GM23338 (cell line): ENCODE measurements at regions not wholly inside any gene's neighbourhood (a gene's known extent, or its start where the extent isn't known, plus 50 kb on each side); places are given as distances from the start of the nearest gene placed in this dataset.

Experiments
- ATAC-seq: fragments of 200-7000 bp; cut with Tn5 transposase; 3 replicates; pipeline ENCODE4 v1.9.1; 2020
- DNase-seq: peaks from one replicate; pipeline ENCODE4 v3.0.0-alpha.2; 2015; ENCODE audit warnings: low spot score
- H2AFZ ChIP-seq: fragments of 200-600 bp; sonication (generic); 2 replicates; pipeline ENCODE4 v1.8.0; 2016; ENCODE audit warnings: antibody characterized with exemption, mild to moderate bottlenecking, moderate library complexity
- H3F3A ChIP-seq: fragments of 200-600 bp; sonication (generic); replicated peaks from 2 replicates; pipeline ENCODE4 v1.8.0; 2017; ENCODE audit warnings: antibody characterized with exemption, mixed run types, low read depth
- H3K27ac ChIP-seq: fragments of 200-600 bp; sonication (generic); 2 replicates; pipeline ENCODE4 v1.6.1; 2016; ENCODE audit warnings: low read depth
- H3K27me3 ChIP-seq: fragments of 200-600 bp; sonication (generic); 2 replicates; pipeline ENCODE4 v1.8.0; 2016; ENCODE audit warnings: mild to moderate bottlenecking, mixed run types, moderate library complexity; ENCODE audit not compliant: insufficient read depth
- H3K36me3 ChIP-seq: fragments of 200-600 bp; sonication (generic); 2 replicates; pipeline ENCODE4 v1.8.0; 2016; ENCODE audit warnings: mild to moderate bottlenecking; ENCODE audit not compliant: insufficient read depth
- H3K4me1 ChIP-seq: fragments of 200-600 bp; sonication (generic); 2 replicates; pipeline ENCODE4 v1.8.0; 2016; ENCODE audit warnings: mild to moderate bottlenecking, moderate library complexity; ENCODE audit not compliant: insufficient read depth
- H3K4me2 ChIP-seq: fragments of 200-600 bp; sonication (generic); 2 replicates; pipeline ENCODE4 v1.7.1; 2017; ENCODE audit warnings: mixed run types
- H3K4me3 ChIP-seq: fragments of 200-600 bp; sonication (generic); 2 replicates; pipeline ENCODE4 v1.6.1; 2016; ENCODE audit warnings: mixed run types
- H3K79me2 ChIP-seq: fragments of 200-600 bp; sonication (generic); replicated peaks from 2 replicates; pipeline ENCODE4 v1.8.0; 2017; ENCODE audit warnings: mild to moderate bottlenecking; ENCODE audit not compliant: insufficient read depth
- H3K9me2 ChIP-seq: fragments of 200-600 bp; sonication (generic); 2 replicates; pipeline ENCODE4 v1.8.0; 2017; ENCODE audit not compliant: insufficient read depth
- H4K20me1 ChIP-seq: fragments of 200-600 bp; sonication (generic); replicated peaks from 2 replicates; pipeline ENCODE4 v1.8.0; 2017; ENCODE audit warnings: mild to moderate bottlenecking; ENCODE audit not compliant: insufficient read depth
- H3K27ac Mint-ChIP-seq: 2 replicates; pipeline ENCODE4 v1.8.0; 2020; ENCODE audit warnings: inconsistent platforms, mild to moderate bottlenecking, moderate library complexity, mixed read lengths
- H3K27me3 Mint-ChIP-seq: 3 replicates; pipeline ENCODE4 v1.8.0; 2022; ENCODE audit warnings: low read depth, mild to moderate bottlenecking, moderate library complexity, mixed read lengths, inconsistent platforms; ENCODE audit not compliant: insufficient read depth, poor library complexity
- H3K36me3 Mint-ChIP-seq: 3 replicates; pipeline ENCODE4 v1.8.0; 2021; ENCODE audit warnings: low read depth, mild to moderate bottlenecking, inconsistent platforms, moderate library complexity, mixed read lengths
- H3K4me1 Mint-ChIP-seq: 3 replicates; pipeline ENCODE4 v1.8.0; 2020; ENCODE audit warnings: mild to moderate bottlenecking, inconsistent platforms, mixed read lengths
- H3K4me3 Mint-ChIP-seq: 3 replicates; pipeline ENCODE4 v1.8.0; 2021; ENCODE audit warnings: moderate library complexity, mild to moderate bottlenecking, inconsistent platforms, mixed read lengths
- H3K9me3 Mint-ChIP-seq: 3 replicates; pipeline ENCODE4 v1.8.0; 2020; ENCODE audit warnings: moderate library complexity, mild to moderate bottlenecking, inconsistent platforms, mixed read lengths
- EZH2 ChIP-seq: fragments of 200-600 bp; sonication (generic); IDR thresholded peaks from one replicate; pipeline ENCODE4 v1.8.0; 2017; ENCODE audit warnings: antibody characterized with exemption, mild to moderate bottlenecking, low read depth; ENCODE audit not compliant: unreplicated experiment
- POLR2AphosphoS5 ChIP-seq: IDR thresholded peaks from 2 replicates; pipeline ENCODE4 v1.6.1; 2016; ENCODE audit warnings: antibody characterized with exemption, low read depth
- ZNF114 ChIP-seq: fragments of 250-450 bp; sonication (Bioruptor Pico); IDR thresholded peaks from 2 replicates; pipeline ENCODE4 v1.5.0; 2020; ENCODE audit warnings: mild to moderate bottlenecking, moderate library complexity
- ZNF331 ChIP-seq: fragments of 250-450 bp; sonication (Bioruptor Pico); IDR thresholded peaks from 2 replicates; pipeline ENCODE4 v1.5.0; 2020; ENCODE audit warnings: low read depth, mild to moderate bottlenecking, moderate library complexity
- TF ChIP-seq, protein P1 (sequence below): fragments of 250-450 bp; sonication (Bioruptor Pico); IDR thresholded peaks from 2 replicates; pipeline ENCODE4 v1.5.0; 2020; ENCODE audit warnings: mild to moderate bottlenecking, moderate library complexity
- TF ChIP-seq, protein P2 (sequence below): IDR thresholded peaks from 2 replicates; pipeline ENCODE4 v1.6.1; 2016; ENCODE audit warnings: antibody characterized with exemption
- TF ChIP-seq, protein P3 (sequence below), 2 experiments: fragments of 200-600 bp in 1 of 2; sonication (generic) in 1 of 2; conservative IDR thresholded peaks; 2 replicates each; pipeline versions ENCODE4 v1.5.1 to v1.6.1; 2016 to 2017; ENCODE audit warnings: antibody characterized with exemption in 2 of 2, low read depth in 2 of 2, mild to moderate bottlenecking in 2 of 2, moderate library complexity in 1 of 2

DNA sequence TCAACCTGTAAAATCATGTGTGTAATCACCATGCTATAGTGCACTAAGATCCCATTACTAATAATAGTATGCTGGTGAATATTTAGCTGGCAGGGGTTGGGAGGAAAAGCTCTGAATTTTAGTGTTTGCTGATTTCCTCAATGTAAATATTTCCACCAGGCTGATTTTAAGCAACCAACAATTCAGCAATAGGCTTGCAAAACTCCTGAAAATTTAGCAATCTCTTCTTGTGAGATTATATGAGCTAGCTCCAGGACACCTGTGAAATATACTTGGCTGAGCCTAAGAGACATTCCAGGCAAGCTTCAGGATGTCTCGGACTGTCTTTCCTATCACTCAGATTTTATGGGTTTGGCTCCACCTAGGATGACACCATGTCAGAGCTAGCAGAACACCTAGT is 106.9 kb upstream of the ANO4 start (continued):
- TF ChIP-seq, protein P1, sequence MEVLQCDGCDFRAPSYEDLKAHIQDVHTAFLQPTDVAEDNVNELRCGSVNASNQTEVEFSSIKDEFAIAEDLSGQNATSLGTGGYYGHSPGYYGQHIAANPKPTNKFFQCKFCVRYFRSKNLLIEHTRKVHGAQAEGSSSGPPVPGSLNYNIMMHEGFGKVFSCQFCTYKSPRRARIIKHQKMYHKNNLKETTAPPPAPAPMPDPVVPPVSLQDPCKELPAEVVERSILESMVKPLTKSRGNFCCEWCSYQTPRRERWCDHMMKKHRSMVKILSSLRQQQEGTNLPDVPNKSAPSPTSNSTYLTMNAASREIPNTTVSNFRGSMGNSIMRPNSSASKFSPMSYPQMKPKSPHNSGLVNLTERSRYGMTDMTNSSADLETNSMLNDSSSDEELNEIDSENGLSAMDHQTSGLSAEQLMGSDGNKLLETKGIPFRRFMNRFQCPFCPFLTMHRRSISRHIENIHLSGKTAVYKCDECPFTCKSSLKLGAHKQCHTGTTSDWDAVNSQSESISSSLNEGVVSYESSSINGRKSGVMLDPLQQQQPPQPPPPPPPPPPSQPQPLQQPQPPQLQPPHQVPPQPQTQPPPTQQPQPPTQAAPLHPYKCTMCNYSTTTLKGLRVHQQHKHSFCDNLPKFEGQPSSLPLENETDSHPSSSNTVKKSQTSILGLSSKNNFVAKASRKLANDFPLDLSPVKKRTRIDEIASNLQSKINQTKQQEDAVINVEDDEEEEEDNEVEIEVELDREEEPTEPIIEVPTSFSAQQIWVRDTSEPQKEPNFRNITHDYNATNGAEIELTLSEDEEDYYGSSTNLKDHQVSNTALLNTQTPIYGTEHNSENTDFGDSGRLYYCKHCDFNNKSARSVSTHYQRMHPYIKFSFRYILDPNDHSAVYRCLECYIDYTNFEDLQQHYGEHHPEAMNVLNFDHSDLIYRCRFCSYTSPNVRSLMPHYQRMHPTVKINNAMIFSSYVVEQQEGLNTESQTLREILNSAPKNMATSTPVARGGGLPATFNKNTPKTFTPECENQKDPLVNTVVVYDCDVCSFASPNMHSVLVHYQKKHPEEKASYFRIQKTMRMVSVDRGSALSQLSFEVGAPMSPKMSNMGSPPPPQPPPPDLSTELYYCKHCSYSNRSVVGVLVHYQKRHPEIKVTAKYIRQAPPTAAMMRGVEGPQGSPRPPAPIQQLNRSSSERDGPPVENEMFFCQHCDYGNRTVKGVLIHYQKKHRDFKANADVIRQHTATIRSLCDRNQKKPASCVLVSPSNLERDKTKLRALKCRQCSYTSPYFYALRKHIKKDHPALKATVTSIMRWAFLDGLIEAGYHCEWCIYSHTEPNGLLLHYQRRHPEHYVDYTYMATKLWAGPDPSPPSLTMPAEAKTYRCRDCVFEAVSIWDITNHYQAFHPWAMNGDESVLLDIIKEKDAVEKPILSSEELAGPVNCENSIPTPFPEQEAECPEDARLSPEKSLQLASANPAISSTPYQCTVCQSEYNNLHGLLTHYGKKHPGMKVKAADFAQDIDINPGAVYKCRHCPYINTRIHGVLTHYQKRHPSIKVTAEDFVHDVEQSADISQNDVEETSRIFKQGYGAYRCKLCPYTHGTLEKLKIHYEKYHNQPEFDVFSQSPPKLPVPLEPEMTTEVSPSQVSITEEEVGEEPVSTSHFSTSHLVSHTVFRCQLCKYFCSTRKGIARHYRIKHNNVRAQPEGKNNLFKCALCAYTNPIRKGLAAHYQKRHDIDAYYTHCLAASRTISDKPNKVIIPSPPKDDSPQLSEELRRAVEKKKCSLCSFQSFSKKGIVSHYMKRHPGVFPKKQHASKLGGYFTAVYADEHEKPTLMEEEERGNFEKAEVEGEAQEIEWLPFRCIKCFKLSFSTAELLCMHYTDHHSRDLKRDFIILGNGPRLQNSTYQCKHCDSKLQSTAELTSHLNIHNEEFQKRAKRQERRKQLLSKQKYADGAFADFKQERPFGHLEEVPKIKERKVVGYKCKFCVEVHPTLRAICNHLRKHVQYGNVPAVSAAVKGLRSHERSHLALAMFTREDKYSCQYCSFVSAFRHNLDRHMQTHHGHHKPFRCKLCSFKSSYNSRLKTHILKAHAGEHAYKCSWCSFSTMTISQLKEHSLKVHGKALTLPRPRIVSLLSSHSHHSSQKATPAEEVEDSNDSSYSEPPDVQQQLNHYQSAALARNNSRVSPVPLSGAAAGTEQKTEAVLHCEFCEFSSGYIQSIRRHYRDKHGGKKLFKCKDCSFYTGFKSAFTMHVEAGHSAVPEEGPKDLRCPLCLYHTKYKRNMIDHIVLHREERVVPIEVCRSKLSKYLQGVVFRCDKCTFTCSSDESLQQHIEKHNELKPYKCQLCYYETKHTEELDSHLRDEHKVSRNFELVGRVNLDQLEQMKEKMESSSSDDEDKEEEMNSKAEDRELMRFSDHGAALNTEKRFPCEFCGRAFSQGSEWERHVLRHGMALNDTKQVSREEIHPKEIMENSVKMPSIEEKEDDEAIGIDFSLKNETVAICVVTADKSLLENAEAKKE (CRISPR knock-in tag) = no peak

DNA sequence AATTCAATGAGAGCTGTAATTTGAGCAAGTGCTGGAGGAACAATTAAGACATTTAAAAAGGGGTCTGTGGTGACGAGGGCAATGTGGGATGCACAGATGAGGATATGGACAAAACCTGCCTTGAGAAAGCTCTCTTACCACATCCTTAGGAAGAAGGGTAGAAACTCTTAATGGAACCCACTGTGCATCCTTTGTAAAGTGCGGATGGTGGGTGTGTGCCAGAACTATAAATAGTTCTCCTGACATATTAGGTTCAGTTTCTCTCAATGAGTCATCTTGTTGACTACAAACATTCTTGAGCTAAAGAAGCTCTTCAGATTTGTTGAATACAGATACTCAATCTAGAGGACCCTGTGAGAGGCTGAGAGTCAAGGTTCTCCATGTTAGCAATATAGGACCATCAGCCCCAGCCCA is 106.1 kb upstream of the ANO4 start:
- peaks cover 33% of the 10 kb centered on the region for H3K9me3 Mint-ChIP-seq
- H3K4me1 ChIP-seq = no peaks in the 10 kb centered on the region
- H3K36me3 ChIP-seq = 0 out of 2 replicates have a peak, but pooled peaks cover 10% of the 10 kb centered on the region
- H3K4me2 ChIP-seq = no peak overlapping the region
- no peaks in the 10 kb centered on the region for H3K79me2 ChIP-seq
- H3K27me3 ChIP-seq = no peaks in the 10 kb centered on the region
- ATAC-seq (no peak), DNase-seq (no peak)
- H4K20me1 ChIP-seq = no peaks in the 10 kb centered on the region
- peak overlapping the region; percentile 43; the same call in 1 of the 2 replicates for H2AFZ ChIP-seq
- H3K4me1 Mint-ChIP-seq = no peaks in the 10 kb centered on the region
- no peak overlapping the region for H3K27ac ChIP-seq
- peaks cover 6% of the 10 kb centered on the region; the same call in 1 of the 2 replicates for H3K9me2 ChIP-seq
- H3F3A ChIP-seq = no peaks in the 10 kb centered on the region
- peaks cover 17% of the 10 kb centered on the region for H3K36me3 Mint-ChIP-seq
- H3K27ac Mint-ChIP-seq = no peak overlapping the region
- peaks cover 4% of the 10 kb centered on the region for H3K27me3 Mint-ChIP-seq
- no peak overlapping the region for H3K4me3 Mint-ChIP-seq
- H3K4me3 ChIP-seq = no peak overlapping the region
- TF ChIP-seq ZNF114 = no peak
- no peak for TF ChIP-seq POLR2AphosphoS5
- TF ChIP-seq, protein P1 (CRISPR knock-in tag) = no peak
- TF ChIP-seq, protein P2, sequence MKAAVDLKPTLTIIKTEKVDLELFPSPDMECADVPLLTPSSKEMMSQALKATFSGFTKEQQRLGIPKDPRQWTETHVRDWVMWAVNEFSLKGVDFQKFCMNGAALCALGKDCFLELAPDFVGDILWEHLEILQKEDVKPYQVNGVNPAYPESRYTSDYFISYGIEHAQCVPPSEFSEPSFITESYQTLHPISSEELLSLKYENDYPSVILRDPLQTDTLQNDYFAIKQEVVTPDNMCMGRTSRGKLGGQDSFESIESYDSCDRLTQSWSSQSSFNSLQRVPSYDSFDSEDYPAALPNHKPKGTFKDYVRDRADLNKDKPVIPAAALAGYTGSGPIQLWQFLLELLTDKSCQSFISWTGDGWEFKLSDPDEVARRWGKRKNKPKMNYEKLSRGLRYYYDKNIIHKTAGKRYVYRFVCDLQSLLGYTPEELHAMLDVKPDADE = no peak
- no peak for TF ChIP-seq EZH2
- TF ChIP-seq, protein P3, sequence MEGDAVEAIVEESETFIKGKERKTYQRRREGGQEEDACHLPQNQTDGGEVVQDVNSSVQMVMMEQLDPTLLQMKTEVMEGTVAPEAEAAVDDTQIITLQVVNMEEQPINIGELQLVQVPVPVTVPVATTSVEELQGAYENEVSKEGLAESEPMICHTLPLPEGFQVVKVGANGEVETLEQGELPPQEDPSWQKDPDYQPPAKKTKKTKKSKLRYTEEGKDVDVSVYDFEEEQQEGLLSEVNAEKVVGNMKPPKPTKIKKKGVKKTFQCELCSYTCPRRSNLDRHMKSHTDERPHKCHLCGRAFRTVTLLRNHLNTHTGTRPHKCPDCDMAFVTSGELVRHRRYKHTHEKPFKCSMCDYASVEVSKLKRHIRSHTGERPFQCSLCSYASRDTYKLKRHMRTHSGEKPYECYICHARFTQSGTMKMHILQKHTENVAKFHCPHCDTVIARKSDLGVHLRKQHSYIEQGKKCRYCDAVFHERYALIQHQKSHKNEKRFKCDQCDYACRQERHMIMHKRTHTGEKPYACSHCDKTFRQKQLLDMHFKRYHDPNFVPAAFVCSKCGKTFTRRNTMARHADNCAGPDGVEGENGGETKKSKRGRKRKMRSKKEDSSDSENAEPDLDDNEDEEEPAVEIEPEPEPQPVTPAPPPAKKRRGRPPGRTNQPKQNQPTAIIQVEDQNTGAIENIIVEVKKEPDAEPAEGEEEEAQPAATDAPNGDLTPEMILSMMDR (conservative IDR thresholded peaks at IDR 0.05; ENCODE audit: low read depth in 2 of 2) = no peak
- TF ChIP-seq ZNF331 (CRISPR knock-in tag) = no peak
